ENCODE measurements at regions not wholly inside any gene's neighbourhood (a gene's known extent, or its start where the extent isn't known, plus 50 kb on each side); places are given as distances from the start of the nearest gene placed in this dataset.

- TF ChIP-seq FOXK2 (IDR thresholded peaks at IDR 0.05), result no peak
- TF ChIP-seq BHLHE40 (IDR thresholded peaks at IDR 0.05; ENCODE audit: borderline replicate concordance), result no peak
- no peak for TF ChIP-seq FOXM1 (IDR thresholded peaks at IDR 0.05; ENCODE audit: borderline replicate concordance)
- no peak for TF ChIP-seq NFRKB (IDR thresholded peaks at IDR 0.05)
- TF ChIP-seq SP1 (IDR thresholded peaks at IDR 0.05), result no peak
- no peak for TF ChIP-seq ELF4 (IDR thresholded peaks at IDR 0.05)
Observed at GRCh38 chr12:62016021-62016420, 244.2 kb upstream of the USP15 start.

Measured in HEK293T (cell line).